ENCODE measurements at regions not wholly inside any gene's neighbourhood (a gene's known extent, or its start where the extent isn't known, plus 50 kb on each side); places are given as distances from the start of the nearest gene placed in this dataset.

- TF ChIP-seq FOXP2 (optimal IDR thresholded peaks at IDR 0.05; ENCODE audit: control extremely low read depth, extremely low read length, insufficient read depth) (no peak), EZH2 (IDR thresholded peaks at IDR 0.05) (no peak), POLR2AphosphoS5 (IDR thresholded peaks at IDR 0.05; ENCODE audit: borderline replicate concordance, low read depth, low read length) (no peak)
Observed at GRCh38 chr10:32205670-32206069, 141.3 kb downstream of the EPC1 start.
